GM12801 (cell line): ENCODE measurements at regions not wholly inside any gene's neighbourhood (a gene's known extent, or its start where the extent isn't known, plus 50 kb on each side); places are given as distances from the start of the nearest gene placed in this dataset.

Source experiments
- CTCF ChIP-seq: IDR thresholded peaks from one replicate; pipeline ENCODE4 v1.5.1; 2011; ENCODE audit warnings: control low read depth; ENCODE audit not compliant: insufficient read length; ENCODE audit errors: extremely low read depth

GRCh38 chr9:28678097-28678496, 1104.8 kb upstream of the C9orf72 start:
- no peak for TF ChIP-seq CTCF

GRCh38 chr9:28688172-28688571, 1114.9 kb upstream of the C9orf72 start:
- TF ChIP-seq CTCF = no peak

GRCh38 chr9:28692012-28692411, 1118.7 kb upstream of the C9orf72 start:
- no peak for TF ChIP-seq CTCF

- TF ChIP-seq CTCF = no peak
Observed at GRCh38 chr9:28696960-28697359, 1123.7 kb upstream of the C9orf72 start.

GRCh38 chr9:28699632-28700031, 1126.4 kb upstream of the C9orf72 start:
- TF ChIP-seq CTCF = no peak

GRCh38 chr9:28707616-28708015, 1134.3 kb upstream of the C9orf72 start:
- TF ChIP-seq CTCF = no peak

GRCh38 chr9:28714188-28714587, 1140.9 kb upstream of the C9orf72 start:
- no peak for TF ChIP-seq CTCF

GRCh38 chr9:28718226-28718625, 1144.9 kb upstream of the C9orf72 start:
- TF ChIP-seq CTCF = no peak
